Adrenal gland (tissue), 5 donors: ENCODE measurements at regions not wholly inside any gene's neighbourhood (a gene's known extent, or its start where the extent isn't known, plus 50 kb on each side); places are given as distances from the start of the nearest gene placed in this dataset.
"Not testable (repeated sequence)": the region's sequence is repeated elsewhere in the genome, so short reads cannot be mapped to it uniquely, and the experiment has no call there.

ENCODE experiments used
- CTCF ChIP-seq, 6 experiments: fragments of 450-650 bp in 4 of 6; fragments of 200-600 bp in 2 of 6; sonication (generic) in 1 of 6; IDR thresholded peaks; 1 replicate in 5 of 6; 2 replicates in 1 of 6; pipeline versions ENCODE4 v1.5.1 to v1.8.0; 2016 to 2021; ENCODE audit warnings: antibody characterized with exemption in 6 of 6, mild to moderate bottlenecking in 2 of 6, moderate library complexity in 1 of 6
- POLR2A ChIP-seq, 2 donors: fragments of 450-650 bp; IDR thresholded peaks; one replicate each; pipeline ENCODE4 v1.6.1; 2017; ENCODE audit warnings: antibody characterized with exemption in 2 of 2, mild to moderate bottlenecking in 2 of 2, moderate library complexity in 1 of 2
- donor health status: DM: no; HTN: no; CAD: no.

- not testable (repeated sequence) for TF ChIP-seq POLR2A, CTCF (IDR thresholded peaks at IDR 0.05)
Observed at GRCh38 chr1:184829496-184829895, 74.8 kb upstream of the EDEM3 start.
